NCI-H2171 treated with DMSO at 0.1 percent for 48 hours (cell line): ENCODE measurements at regions not wholly inside any gene's neighbourhood (a gene's known extent, or its start where the extent isn't known, plus 50 kb on each side); places are given as distances from the start of the nearest gene placed in this dataset.
"Not testable (repeated sequence)": the region's sequence is repeated elsewhere in the genome, so short reads cannot be mapped to it uniquely, and the experiment has no call there.

Experiments
- DNase-seq: peaks from one replicate; lab custom pipeline; 2025; lab: John Stamatoyannopoulos, UW

GRCh38 chr7:14092331-14092730, 102.9 kb upstream of the ETV1 start:
- no peak for DNase-seq

DNA sequence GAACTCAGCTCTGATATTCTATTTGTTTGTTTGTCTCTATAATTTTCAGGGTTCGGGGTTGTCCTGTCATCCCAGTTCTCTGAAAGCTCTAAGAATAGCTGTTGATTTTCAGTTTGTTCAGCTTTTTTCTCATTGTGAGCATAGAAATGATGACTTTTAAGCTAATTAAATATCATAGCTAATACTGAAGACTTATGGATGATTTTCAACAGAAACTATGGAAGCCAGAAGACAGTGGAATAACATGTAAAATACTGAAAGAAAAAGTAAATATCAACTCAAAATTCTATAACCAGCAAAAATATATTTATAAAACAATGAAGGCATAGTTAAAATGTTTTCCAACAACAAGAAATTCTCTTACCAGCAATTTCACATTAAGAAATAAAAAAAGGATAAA, 96.4 kb upstream of the ETV1 start:
- peak; percentile 4 for DNase-seq

GRCh38 chr7:14083761-14084160, 94.3 kb upstream of the ETV1 start:
- DNase-seq: no peak

DNA sequence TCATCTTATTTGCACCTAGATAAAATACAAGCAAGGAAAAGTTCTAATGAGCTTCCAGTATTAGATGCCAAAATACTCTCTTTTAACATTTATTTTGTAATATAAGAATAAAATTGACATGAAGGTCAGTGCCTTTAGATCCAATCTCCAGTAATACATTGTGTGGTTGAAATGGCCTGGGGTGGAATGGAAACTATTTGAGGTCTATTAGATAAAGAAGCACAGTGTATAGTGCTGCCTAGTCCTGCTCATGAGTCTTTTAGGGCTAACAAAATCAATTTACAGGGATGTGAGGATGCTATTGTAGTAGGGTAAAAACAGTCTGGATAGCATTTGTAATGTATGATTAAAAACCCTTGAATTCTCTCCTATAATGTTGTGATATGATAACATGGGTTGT, 84.5 kb upstream of the ETV1 start:
- no peak for DNase-seq

DNA sequence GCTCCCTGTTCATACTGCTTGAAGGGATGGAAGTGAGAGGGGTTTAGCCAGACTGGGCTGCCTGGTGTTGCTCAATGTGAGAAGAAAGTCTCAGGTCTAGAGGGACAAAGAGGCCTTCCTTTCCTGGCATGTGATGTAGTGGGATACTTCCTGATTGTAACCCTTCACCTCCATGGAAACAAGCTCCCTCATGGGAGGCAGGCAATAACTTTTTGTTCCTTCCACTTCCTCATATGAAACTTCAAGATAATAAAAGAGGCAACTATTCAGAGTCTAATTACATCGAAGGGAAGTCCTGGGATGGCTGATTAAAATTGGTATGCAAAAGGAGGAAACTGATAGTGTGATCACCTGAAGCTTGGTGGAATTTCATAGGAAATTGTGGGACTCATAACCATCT, 84.1 kb upstream of the ETV1 start:
- DNase-seq: no peak

GRCh38 chr7:14071045-14071444, 81.6 kb upstream of the ETV1 start:
- peak; percentile 85 for DNase-seq

GRCh38 chr7:14069961-14070360, 80.5 kb upstream of the ETV1 start:
- DNase-seq: peak; percentile 79

GRCh38 chr7:14066783-14067182, 77.3 kb upstream of the ETV1 start:
- not testable (repeated sequence) for DNase-seq

DNA sequence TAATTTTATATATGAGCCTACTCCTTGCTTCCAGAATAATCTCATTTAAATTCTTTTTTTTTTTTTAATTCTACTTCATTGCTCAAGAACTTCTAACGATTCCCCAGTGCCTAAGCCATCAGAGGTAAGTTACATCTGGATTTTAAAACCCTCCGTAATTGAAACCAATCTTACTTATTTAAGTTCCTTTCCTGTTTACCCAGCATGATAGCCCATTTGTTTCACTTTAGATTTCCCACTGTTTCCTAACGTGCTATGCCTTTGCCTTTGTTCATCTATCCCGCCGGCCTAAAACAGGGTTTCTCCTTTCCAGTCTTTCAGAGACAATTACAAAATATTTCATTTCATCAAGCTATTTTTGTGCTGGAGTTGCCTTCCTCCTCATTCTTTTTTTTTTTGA, 75.8 kb upstream of the ETV1 start:
- no peak for DNase-seq

DNA sequence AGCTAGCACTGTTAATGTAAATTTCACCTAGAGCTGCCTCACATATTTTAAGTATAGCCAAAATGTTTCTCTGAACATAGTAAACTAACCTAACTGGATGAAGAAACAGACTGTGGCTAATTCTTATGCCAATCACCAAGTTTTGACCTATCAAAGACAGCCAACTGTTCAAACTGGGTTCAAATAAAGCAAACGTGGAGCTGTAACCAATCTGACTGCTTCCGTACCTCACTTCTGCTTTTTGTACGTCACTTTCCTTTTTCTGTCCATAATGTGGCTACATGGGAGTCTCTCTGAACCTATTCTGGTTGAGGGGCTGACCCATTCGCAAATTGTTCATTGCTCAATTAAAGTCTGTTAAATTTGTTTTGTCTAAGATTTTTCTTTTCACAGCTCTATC, 66.3 kb upstream of the ETV1 start:
- DNase-seq: no peak

DNA sequence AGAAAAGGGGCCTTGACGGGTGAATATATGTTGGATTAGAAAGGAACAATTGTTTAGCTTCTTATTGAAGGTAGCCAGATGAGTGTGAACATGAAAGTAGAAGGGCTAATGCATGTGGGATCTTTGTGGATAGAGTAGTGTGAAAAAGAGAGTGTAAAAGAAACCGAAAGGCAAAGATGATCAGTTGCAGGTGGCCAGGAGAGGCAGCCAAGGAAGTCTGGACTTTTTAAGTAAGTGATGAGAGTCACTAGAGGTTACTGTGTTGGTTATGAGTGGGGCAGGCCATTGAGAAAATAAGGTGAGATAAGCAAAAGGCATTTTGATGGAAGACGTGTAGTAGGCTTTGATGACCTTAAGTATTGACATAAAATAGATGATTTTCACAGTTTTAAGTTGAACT, 64.7 kb upstream of the ETV1 start:
- no peak for DNase-seq

- DNase-seq: no peak
Measured at GRCh38 chr7:14048889-14049288, 59.4 kb upstream of the ETV1 start.

DNA sequence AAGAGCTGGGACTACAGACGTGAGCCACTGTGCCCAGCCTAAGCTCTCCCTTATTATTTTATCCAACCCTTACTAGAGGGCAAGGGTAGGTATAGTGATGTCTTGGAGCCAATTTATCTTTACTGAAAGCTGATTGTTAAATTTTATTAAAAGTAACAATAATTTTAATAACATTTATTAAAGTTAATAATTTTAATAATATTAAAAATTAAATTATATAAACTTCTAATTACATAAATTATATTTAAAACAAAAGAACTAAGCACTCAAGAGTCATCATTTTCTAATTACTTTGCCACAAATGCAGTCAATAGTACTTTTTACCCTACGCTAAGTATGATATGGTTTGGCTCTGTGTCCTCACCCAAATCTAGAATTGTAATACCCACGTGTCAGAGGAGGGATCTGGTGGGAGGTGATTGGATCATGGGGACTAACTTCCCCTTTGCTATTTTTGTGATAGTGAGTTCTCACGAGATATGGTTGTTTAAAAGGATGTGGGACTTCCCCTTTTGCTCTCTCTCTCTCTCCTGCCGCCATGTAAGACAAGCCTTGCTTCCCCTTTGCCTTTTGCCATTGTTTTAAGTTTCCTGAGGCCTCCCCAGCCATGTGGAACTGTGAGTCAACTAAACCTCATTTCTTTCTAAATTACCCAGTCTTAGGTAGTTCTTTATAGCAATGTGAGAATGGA, 58.4 kb upstream of the ETV1 start:
- DNase-seq: no peak

GRCh38 chr7:14045651-14046050, 56.2 kb upstream of the ETV1 start:
- no peak for DNase-seq

- no peak for DNase-seq
Measured at GRCh38 chr7:14040528-14040927, 51.1 kb upstream of the ETV1 start.
